ENCODE measurements at regions not wholly inside any gene's neighbourhood (a gene's known extent, or its start where the extent isn't known, plus 50 kb on each side); places are given as distances from the start of the nearest gene placed in this dataset.

DNA sequence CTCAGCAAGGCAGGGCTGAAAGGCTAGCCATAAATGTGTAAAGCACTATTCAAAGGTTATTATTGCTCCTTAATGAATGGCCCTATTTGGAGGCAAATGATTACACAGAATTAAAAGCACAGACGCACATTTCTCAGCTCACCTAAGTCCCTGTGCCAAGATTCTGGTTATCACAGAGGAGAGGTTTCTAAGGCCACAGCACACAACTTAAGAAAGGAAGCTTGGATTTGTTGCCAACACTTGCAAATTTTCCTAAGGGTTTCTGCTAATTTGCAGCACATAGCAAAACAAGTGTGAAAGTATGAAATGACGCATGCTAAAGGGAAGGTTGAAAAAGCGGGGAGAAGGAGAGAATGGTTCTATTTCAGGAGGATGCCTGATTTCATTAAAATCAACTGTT lies 834.1 kb upstream of the C9orf72 start:
- CTCF ChIA-PET: no interaction called here
- POLR2A ChIA-PET (ENCODE audit: unreplicated experiment): no interaction called here
- H3K56ac ChIP-seq (ENCODE audit: extremely low read depth, insufficient read depth, low read length): no peak overlapping the region
- H3K27ac ChIP-seq (ENCODE audit: insufficient read depth, low read length): no peak overlapping the region
- H3K36me3 ChIP-seq (ENCODE audit: control insufficient read depth, insufficient read depth, low read length): no peaks in the 10 kb centered on the region
- H2AFZ ChIP-seq (replicated peaks; ENCODE audit: low read length, poor library complexity): no peak overlapping the region
- H4K91ac ChIP-seq (ENCODE audit: insufficient read depth, low read depth, low read length): no peak overlapping the region
- ATAC-seq (ENCODE audit: low read depth) (no peak), DNase-seq (no peak)
- H3K4ac ChIP-seq (ENCODE audit: low read depth, low read length): no peak overlapping the region
- no peak overlapping the region for H3K9ac ChIP-seq (ENCODE audit: low read depth, low read length)
- no peak overlapping the region for H2AK5ac ChIP-seq (ENCODE audit: low read depth, low read length)
- H3K9me3 ChIP-seq (ENCODE audit: control insufficient read depth, insufficient read depth, low read length): peaks cover 2% of the 10 kb centered on the region; the same call in 1 of the 2 replicates
- H3K27me3 ChIP-seq (ENCODE audit: control insufficient read depth, insufficient read depth, low read length): no peaks in the 10 kb centered on the region
- dilution Hi-C loops (cut with HindIII; ENCODE audit: low sequenced_read_pairs, unreplicated experiment): no loop called here
- H4K5ac ChIP-seq (ENCODE audit: low read depth, low read length): no peak overlapping the region
- H3K4me1 ChIP-seq (ENCODE audit: control insufficient read depth, insufficient read depth, low read length): no peaks in the 10 kb centered on the region
- H3K18ac ChIP-seq (ENCODE audit: low read depth, low read length): no peak overlapping the region
- H3K23ac ChIP-seq (ENCODE audit: low read depth, low read length): no peak overlapping the region
- no peak overlapping the region for H2BK120ac ChIP-seq (ENCODE audit: low read depth, low read length)
- TF ChIP-seq, protein P1, sequence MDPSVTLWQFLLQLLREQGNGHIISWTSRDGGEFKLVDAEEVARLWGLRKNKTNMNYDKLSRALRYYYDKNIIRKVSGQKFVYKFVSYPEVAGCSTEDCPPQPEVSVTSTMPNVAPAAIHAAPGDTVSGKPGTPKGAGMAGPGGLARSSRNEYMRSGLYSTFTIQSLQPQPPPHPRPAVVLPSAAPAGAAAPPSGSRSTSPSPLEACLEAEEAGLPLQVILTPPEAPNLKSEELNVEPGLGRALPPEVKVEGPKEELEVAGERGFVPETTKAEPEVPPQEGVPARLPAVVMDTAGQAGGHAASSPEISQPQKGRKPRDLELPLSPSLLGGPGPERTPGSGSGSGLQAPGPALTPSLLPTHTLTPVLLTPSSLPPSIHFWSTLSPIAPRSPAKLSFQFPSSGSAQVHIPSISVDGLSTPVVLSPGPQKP (IDR thresholded peaks at IDR 0.05; ENCODE audit: borderline replicate concordance, low read depth, low read length): no peak
- TF ChIP-seq BHLHE40 (IDR thresholded peaks at IDR 0.05; ENCODE audit: low read depth, low read length) (no peak), FOS (IDR thresholded peaks at IDR 0.05; ENCODE audit: low read depth, low read length) (no peak), CHD1 (IDR thresholded peaks at IDR 0.05; ENCODE audit: low read depth, low read length) (no peak), RAD21 (IDR thresholded peaks at IDR 0.05; ENCODE audit: low read length) (no peak), RFX5 (IDR thresholded peaks at IDR 0.05; ENCODE audit: low read depth, low read length) (no peak), MAZ (IDR thresholded peaks at IDR 0.05; ENCODE audit: borderline replicate concordance, low read depth, low read length) (no peak)
- TF ChIP-seq, protein P2, sequence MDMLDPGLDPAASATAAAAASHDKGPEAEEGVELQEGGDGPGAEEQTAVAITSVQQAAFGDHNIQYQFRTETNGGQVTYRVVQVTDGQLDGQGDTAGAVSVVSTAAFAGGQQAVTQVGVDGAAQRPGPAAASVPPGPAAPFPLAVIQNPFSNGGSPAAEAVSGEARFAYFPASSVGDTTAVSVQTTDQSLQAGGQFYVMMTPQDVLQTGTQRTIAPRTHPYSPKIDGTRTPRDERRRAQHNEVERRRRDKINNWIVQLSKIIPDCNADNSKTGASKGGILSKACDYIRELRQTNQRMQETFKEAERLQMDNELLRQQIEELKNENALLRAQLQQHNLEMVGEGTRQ (IDR thresholded peaks at IDR 0.05; ENCODE audit: low read depth, low read length): no peak
- intact Hi-C loops (cut with micrococcal nuclease): no loop called here
- no peak overlapping the region for H2BK5ac ChIP-seq (ENCODE audit: low read depth, low read length, poor library complexity, severe bottlenecking)
- in situ Hi-C loops (cut with MboI; ENCODE audit: low sequenced_read_pairs): no loop called here
- BruUV-seq (replicated peaks): no TSS peak
- no peak overlapping the region for H3K14ac ChIP-seq (replicated peaks; ENCODE audit: low read depth, low read length)
- no peaks in the 10 kb centered on the region for H3K79me1 ChIP-seq (ENCODE audit: low read depth in 1 of 2, low read length in 2 of 2)
- no peak overlapping the region for H3K4me3 ChIP-seq (ENCODE audit: insufficient read depth, low read depth, low read length)
- no peak overlapping the region for H2BK15ac ChIP-seq (ENCODE audit: low read depth, low read length)
- no peak overlapping the region for H4K8ac ChIP-seq (ENCODE audit: low read depth in 2 of 2, low read length in 2 of 2)
- H2AK9ac ChIP-seq (replicated peaks; ENCODE audit: low read depth, low read length, poor library complexity): no peak overlapping the region
- H3K9me1 ChIP-seq (ENCODE audit: insufficient read depth, low read length): no peaks in the 10 kb centered on the region
- H3K4me2 ChIP-seq (ENCODE audit: low read depth, low read length): no peak overlapping the region
- no peaks in the 10 kb centered on the region for H4K20me1 ChIP-seq (ENCODE audit: insufficient read depth, low read length)
- no CpG with 5 or more reads among the region's 3 CpGs for WGBS, 2 experiments (ENCODE audit: extremely low coverage in 2 of 2, insufficient read length in 1 of 2)
- no peak overlapping the region for H2BK20ac ChIP-seq (ENCODE audit: low read depth, low read length)
